K562 (cell line): ENCODE measurements at regions not wholly inside any gene's neighbourhood (a gene's known extent, or its start where the extent isn't known, plus 50 kb on each side); places are given as distances from the start of the nearest gene placed in this dataset.

Experiments used
- ATAC-seq: fragments of 200-7000 bp; cut with Tn5 transposase; 3 replicates; pipeline ENCODE4 v1.9.1; 2020; ENCODE audit warnings: moderate library complexity
- BruUV-seq: library from RNA; stranded (reverse); fragments of 400-500 nt; replicated peaks from 2 replicates; lab custom pipeline; 2021; lab: Mats Ljungman, UMichigan
- CTCF ChIA-PET: fragments of 300-600 bp; formaldehyde crosslinking; extraction: SDS; loops from one replicate; lab custom pipeline; 2021; ENCODE audit warnings: low intra/inter-chr PET ratio; lab: Yijun Ruan, JAX
- POLR2A ChIA-PET: fragments of 300-600, 350-650 bp; sonication (Branson Sonifier 250); formaldehyde crosslinking; extraction: SDS; loops from one replicate; lab custom pipeline; 2021; ENCODE audit warnings: antibody characterized with exemption, inconsistent platforms; lab: Yijun Ruan, JAX
- DNase-seq, 4 experiments: peaks; one replicate each; pipeline versions ENCODE4 v3.0.0 to v3.0.0-alpha.2; 2011 to 2018; ENCODE audit warnings: low spot score in 3 of 4, mixed read lengths in 3 of 4; ENCODE audit errors: extremely low read depth in 1 of 4
- FAIRE-seq: peaks from 2 replicates; lab custom pipeline; 2011; peaks lifted over from hg19 to GRCh38; lab: Jason Lieb, UNC
- H2AFZ ChIP-seq: 2 replicates; pipeline ENCODE4 v1.6.0; 2011; ENCODE audit warnings: low read depth, low read length, control low read depth, inconsistent platforms
- H3K27ac ChIP-seq: fragments of 200-600 bp; 3 replicates; pipeline ENCODE4 v1.8.0; 2011; ENCODE audit warnings: low read depth, mild to moderate bottlenecking, control low read depth, inconsistent platforms, low read length, moderate library complexity, mixed read lengths; ENCODE audit errors: extremely low read depth
- H3K27me3 ChIP-seq, 2 experiments: fragments of 300-600 bp in 1 of 2; 2 replicates in 1 of 2; 3 replicates in 1 of 2; pipeline versions ENCODE4 v1.6.0 to v1.8.0; 2011; ENCODE audit warnings: inconsistent platforms in 2 of 2, low read length in 2 of 2, mild to moderate bottlenecking in 1 of 2, mixed read lengths in 1 of 2, moderate library complexity in 1 of 2; ENCODE audit not compliant: control insufficient read depth in 2 of 2, insufficient read depth in 2 of 2
- H3K36me3 ChIP-seq: fragments of 300-600 bp; 3 replicates; pipeline ENCODE4 v1.8.0; 2011; ENCODE audit warnings: mild to moderate bottlenecking, low read length, inconsistent platforms; ENCODE audit not compliant: control insufficient read depth, insufficient read depth
- H3K4me1 ChIP-seq, 2 experiments: fragments of 200-600 bp in 1 of 2; replicated peaks in 1 of 2; 2 replicates in 1 of 2; 3 replicates in 1 of 2; pipeline versions ENCODE4 v1.5.1 to v1.8.0; 2011; ENCODE audit warnings: inconsistent platforms in 2 of 2, low read length in 2 of 2, mild to moderate bottlenecking in 1 of 2, mixed read lengths in 1 of 2, moderate library complexity in 1 of 2; ENCODE audit not compliant: control insufficient read depth in 2 of 2, insufficient read depth in 2 of 2
- H3K4me2 ChIP-seq: 2 replicates; pipeline ENCODE4 v1.6.1; 2011; ENCODE audit warnings: low read length, control low read depth, inconsistent platforms, mixed read lengths; ENCODE audit not compliant: insufficient read depth
- H3K4me3 ChIP-seq: fragments of 200-600 bp; sonication (generic), shearing (Covaris generic); 2 replicates; pipeline ENCODE4 v1.5.1; 2016; ENCODE audit warnings: control low read depth, inconsistent platforms
- H3K79me2 ChIP-seq: fragments of 200-600 bp; 3 replicates; pipeline ENCODE4 v1.8.0; 2011; ENCODE audit warnings: low read length, inconsistent platforms; ENCODE audit not compliant: control insufficient read depth, insufficient read depth
- H3K9ac ChIP-seq, 2 experiments: 2 replicates each; pipeline versions ENCODE4 v1.6.0 to v1.6.1; 2011; ENCODE audit warnings: low read depth in 2 of 2, low read length in 2 of 2, control low read depth in 1 of 2, inconsistent platforms in 1 of 2, mild to moderate bottlenecking in 1 of 2, mixed read lengths in 1 of 2; ENCODE audit not compliant: insufficient read depth in 1 of 2
- H3K9me1 ChIP-seq: one replicate; pipeline ENCODE4 v1.6.0; 2011; ENCODE audit warnings: inconsistent platforms, mild to moderate bottlenecking, low read length, moderate library complexity; ENCODE audit not compliant: control insufficient read depth, insufficient read depth
- H3K9me3 ChIP-seq: replicated peaks from 2 replicates; pipeline ENCODE4 v1.5.1; 2011; ENCODE audit warnings: low read depth, low read length, inconsistent platforms; ENCODE audit not compliant: control insufficient read depth, insufficient read depth
- H4K20me1 ChIP-seq: replicated peaks from 2 replicates; pipeline ENCODE4 v1.6.1; 2011; ENCODE audit warnings: low read length, inconsistent platforms, mixed read lengths; ENCODE audit not compliant: control insufficient read depth, insufficient read depth
- CXXC5 ChIP-seq: fragments of 250-450 bp; sonication (Bioruptor Pico); IDR thresholded peaks from 2 replicates; pipeline ENCODE4 v1.8.0; 2022; ENCODE audit warnings: inconsistent platforms, mild to moderate bottlenecking, moderate library complexity
- DNMT1 ChIP-seq: fragments of 450-650 bp; IDR thresholded peaks from 2 replicates; pipeline ENCODE4 v1.6.1; 2016; ENCODE audit warnings: antibody characterized with exemption, mild to moderate bottlenecking
- PHTF2 ChIP-seq: fragments of 250-450 bp; sonication (Bioruptor Pico); IDR thresholded peaks from 2 replicates; pipeline ENCODE4 v1.5.0; 2021; ENCODE audit warnings: mild to moderate bottlenecking
- ZKSCAN8 ChIP-seq: fragments of 200-800 bp; sonication (Bioruptor generic); IDR thresholded peaks from 2 replicates; pipeline ENCODE4 v1.6.1; 2016; ENCODE audit warnings: missing genetic modification characterization, missing compliant biosample characterization
- ZNF76 ChIP-seq: fragments of 250-450 bp; sonication (Bioruptor Pico); IDR thresholded peaks from 2 replicates; pipeline ENCODE4 v1.4.0; 2020; ENCODE audit warnings: mild to moderate bottlenecking, moderate library complexity, borderline replicate concordance
- WGBS: fragments of 100-300 bp; shearing (Covaris generic); methylation state at CpG from one replicate; pipeline ENCODE4 v1.1.6; 2016; ENCODE audit warnings: low coverage, mixed read lengths; ENCODE audit not compliant: insufficient coverage; ENCODE audit errors: missing lambda C conversion rate; 5-methylcytosine and 5-hydroxymethylcytosine counted together
- in situ Hi-C: fragments of 300-500 bp; cut with MboI; formaldehyde crosslinking; loops from 4 replicates; pipeline ENCODE4 v1.15.0; 2018; ENCODE audit warnings: inconsistent platforms, mixed read lengths
- intact Hi-C: fragments of 100-400 bp; cut with micrococcal nuclease; formaldehyde crosslinking; loops from 2 replicates; pipeline ENCODE4 v1.14.2; 2022
- TF ChIP-seq, protein P1 (sequence below): sonication (generic); formaldehyde crosslinking; IDR thresholded peaks from 2 replicates; pipeline ENCODE4 v1.8.1; 2023; ENCODE audit warnings: missing genetic modification reagents, mild to moderate bottlenecking, borderline replicate concordance
- TF ChIP-seq, protein P2 (sequence below): sonication (generic); formaldehyde crosslinking; IDR thresholded peaks from 2 replicates; pipeline ENCODE4 v1.8.0; 2022; ENCODE audit warnings: mild to moderate bottlenecking, missing genetic modification reagents
- TF ChIP-seq, protein P3 (sequence below), 2 experiments: fragments of 200-800 bp in 1 of 2; sonication (Bioruptor generic) in 1 of 2; sonication (generic) in 1 of 2; formaldehyde crosslinking in 1 of 2; IDR thresholded peaks in 1 of 2; conservative IDR thresholded peaks in 1 of 2; 2 replicates each; pipeline versions ENCODE4 v1.5.0 to v1.6.1; 2016 to 2020; ENCODE audit warnings: missing compliant biosample characterization in 1 of 2, missing genetic modification characterization in 1 of 2, missing genetic modification reagents in 1 of 2

DNA sequence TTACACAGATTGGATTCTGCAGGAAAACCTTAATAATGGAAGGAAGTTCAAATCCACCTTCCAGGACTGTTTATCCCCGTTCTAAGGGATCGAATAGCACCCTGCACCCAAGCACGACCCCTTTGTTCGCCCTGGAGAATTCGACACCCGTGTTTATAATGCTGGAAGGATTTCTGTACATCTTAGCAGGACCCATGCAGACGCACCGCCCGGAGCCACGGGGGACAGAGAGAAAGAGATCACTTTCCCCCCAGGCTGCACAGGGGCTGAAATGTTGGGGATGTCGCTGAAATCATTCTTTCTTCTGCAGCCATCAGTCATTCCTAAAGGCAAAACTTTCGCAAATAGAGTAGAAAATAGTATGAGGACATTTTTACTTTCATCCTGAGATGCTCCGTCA is 238.7 kb upstream of the SALL3 start:
- Histone ChIP-seq H3K4me3 (no peak overlapping the region), H3K9ac (no peak overlapping the region), H3K27me3 (peaks cover 0 to 29% of the 10 kb centered on the region in 2 experiments; a peak in 2 of 5 replicates), H4K20me1 (no peaks in the 10 kb centered on the region), H3K79me2 (no peaks in the 10 kb centered on the region), H2AFZ (no peak overlapping the region), H3K9me3 (no peaks in the 10 kb centered on the region), H3K4me2 (no peak overlapping the region), H3K9me1 (no peaks in the 10 kb centered on the region), H3K27ac (no peak overlapping the region), H3K36me3 (no peaks in the 10 kb centered on the region), H3K4me1 (no peaks in the 10 kb centered on the region)
- intact Hi-C loops (no loop called here), in situ Hi-C loops (no loop called here)
- no peak for TF ChIP-seq CXXC5 (CRISPR knock-in tag)
- no peak for TF ChIP-seq DNMT1
- TF ChIP-seq, protein P1, sequence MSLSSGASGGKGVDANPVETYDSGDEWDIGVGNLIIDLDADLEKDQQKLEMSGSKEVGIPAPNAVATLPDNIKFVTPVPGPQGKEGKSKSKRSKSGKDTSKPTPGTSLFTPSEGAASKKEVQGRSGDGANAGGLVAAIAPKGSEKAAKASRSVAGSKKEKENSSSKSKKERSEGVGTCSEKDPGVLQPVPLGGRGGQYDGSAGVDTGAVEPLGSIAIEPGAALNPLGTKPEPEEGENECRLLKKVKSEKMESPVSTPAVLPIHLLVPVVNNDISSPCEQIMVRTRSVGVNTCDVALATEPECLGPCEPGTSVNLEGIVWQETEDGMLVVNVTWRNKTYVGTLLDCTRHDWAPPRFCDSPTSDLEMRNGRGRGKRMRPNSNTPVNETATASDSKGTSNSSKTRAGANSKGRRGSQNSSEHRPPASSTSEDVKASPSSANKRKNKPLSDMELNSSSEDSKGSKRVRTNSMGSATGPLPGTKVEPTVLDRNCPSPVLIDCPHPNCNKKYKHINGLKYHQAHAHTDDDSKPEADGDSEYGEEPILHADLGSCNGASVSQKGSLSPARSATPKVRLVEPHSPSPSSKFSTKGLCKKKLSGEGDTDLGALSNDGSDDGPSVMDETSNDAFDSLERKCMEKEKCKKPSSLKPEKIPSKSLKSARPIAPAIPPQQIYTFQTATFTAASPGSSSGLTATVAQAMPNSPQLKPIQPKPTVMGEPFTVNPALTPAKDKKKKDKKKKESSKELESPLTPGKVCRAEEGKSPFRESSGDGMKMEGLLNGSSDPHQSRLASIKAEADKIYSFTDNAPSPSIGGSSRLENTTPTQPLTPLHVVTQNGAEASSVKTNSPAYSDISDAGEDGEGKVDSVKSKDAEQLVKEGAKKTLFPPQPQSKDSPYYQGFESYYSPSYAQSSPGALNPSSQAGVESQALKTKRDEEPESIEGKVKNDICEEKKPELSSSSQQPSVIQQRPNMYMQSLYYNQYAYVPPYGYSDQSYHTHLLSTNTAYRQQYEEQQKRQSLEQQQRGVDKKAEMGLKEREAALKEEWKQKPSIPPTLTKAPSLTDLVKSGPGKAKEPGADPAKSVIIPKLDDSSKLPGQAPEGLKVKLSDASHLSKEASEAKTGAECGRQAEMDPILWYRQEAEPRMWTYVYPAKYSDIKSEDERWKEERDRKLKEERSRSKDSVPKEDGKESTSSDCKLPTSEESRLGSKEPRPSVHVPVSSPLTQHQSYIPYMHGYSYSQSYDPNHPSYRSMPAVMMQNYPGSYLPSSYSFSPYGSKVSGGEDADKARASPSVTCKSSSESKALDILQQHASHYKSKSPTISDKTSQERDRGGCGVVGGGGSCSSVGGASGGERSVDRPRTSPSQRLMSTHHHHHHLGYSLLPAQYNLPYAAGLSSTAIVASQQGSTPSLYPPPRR (CRISPR knock-in tag), result no peak
- TF ChIP-seq, protein P2, sequence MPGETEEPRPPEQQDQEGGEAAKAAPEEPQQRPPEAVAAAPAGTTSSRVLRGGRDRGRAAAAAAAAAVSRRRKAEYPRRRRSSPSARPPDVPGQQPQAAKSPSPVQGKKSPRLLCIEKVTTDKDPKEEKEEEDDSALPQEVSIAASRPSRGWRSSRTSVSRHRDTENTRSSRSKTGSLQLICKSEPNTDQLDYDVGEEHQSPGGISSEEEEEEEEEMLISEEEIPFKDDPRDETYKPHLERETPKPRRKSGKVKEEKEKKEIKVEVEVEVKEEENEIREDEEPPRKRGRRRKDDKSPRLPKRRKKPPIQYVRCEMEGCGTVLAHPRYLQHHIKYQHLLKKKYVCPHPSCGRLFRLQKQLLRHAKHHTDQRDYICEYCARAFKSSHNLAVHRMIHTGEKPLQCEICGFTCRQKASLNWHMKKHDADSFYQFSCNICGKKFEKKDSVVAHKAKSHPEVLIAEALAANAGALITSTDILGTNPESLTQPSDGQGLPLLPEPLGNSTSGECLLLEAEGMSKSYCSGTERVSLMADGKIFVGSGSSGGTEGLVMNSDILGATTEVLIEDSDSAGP (CRISPR knock-in tag), result no peak
- TF ChIP-seq ZKSCAN8 (CRISPR knock-in tag), result no peak
- TF ChIP-seq PHTF2 (CRISPR knock-in tag), result no peak
- TF ChIP-seq, protein P3, sequence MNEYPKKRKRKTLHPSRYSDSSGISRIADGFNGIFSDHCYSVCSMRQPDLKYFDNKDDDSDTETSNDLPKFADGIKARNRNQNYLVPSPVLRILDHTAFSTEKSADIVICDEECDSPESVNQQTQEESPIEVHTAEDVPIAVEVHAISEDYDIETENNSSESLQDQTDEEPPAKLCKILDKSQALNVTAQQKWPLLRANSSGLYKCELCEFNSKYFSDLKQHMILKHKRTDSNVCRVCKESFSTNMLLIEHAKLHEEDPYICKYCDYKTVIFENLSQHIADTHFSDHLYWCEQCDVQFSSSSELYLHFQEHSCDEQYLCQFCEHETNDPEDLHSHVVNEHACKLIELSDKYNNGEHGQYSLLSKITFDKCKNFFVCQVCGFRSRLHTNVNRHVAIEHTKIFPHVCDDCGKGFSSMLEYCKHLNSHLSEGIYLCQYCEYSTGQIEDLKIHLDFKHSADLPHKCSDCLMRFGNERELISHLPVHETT (CRISPR knock-in tag; conservative IDR thresholded peaks at IDR 0.05 in 1 of 2, IDR thresholded peaks at IDR 0.05 in 1 of 2), result no peak
- no peak for TF ChIP-seq ZNF76 (CRISPR knock-in tag)
- POLR2A ChIA-PET, result no interaction called here
- FAIRE-seq (no peak), ATAC-seq (no peak), DNase-seq (no peak)
- CTCF ChIA-PET, result no interaction called here
- no TSS peak for BruUV-seq
- 2% methylated on average over 12 of the region's 13 CpGs for WGBS
